GM12875 (cell line): ENCODE measurements at regions not wholly inside any gene's neighbourhood (a gene's known extent, or its start where the extent isn't known, plus 50 kb on each side); places are given as distances from the start of the nearest gene placed in this dataset.

Experiments used
- H3K4me3 ChIP-seq: one replicate; pipeline ENCODE4 v1.5.1; 2011; ENCODE audit warnings: low read depth, low read length, control low read depth
- TF ChIP-seq, protein P1 (sequence below): IDR thresholded peaks from 2 replicates; pipeline ENCODE4 v1.5.1; 2011; ENCODE audit warnings: low read depth, mild to moderate bottlenecking, control low read depth, inconsistent platforms, low read length, moderate library complexity, borderline replicate concordance; ENCODE audit not compliant: insufficient read depth

DNA sequence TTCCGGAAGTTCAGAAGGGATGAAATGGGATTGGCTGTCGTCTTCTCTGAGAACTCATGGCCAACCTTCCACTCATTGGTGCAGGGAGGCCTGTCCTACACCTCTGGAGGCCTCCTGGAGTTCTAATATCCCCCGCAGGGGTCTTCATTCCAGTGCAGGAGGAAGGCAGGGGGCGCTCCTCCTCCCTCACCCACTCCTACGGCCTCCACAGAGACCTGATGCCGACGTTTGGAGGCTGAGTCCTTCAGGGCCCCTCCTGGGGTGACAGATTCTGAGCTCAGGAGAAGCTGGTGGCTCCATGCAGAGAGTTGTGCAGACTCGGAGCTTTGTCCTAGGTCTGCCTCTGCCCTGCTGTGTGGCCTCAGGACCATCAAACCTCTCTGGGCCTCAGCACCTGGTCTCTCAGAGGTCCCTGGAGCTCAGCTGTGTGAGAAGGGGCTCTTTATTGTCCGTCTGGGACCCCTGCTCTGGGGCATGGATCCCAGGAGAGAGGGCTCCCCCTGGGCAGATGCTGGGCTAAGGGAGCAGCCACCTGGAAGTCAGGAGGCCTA, 102.3 kb upstream of the WNT4 start:
- H3K4me3 ChIP-seq, result no peak overlapping the region
- TF ChIP-seq, protein P1, sequence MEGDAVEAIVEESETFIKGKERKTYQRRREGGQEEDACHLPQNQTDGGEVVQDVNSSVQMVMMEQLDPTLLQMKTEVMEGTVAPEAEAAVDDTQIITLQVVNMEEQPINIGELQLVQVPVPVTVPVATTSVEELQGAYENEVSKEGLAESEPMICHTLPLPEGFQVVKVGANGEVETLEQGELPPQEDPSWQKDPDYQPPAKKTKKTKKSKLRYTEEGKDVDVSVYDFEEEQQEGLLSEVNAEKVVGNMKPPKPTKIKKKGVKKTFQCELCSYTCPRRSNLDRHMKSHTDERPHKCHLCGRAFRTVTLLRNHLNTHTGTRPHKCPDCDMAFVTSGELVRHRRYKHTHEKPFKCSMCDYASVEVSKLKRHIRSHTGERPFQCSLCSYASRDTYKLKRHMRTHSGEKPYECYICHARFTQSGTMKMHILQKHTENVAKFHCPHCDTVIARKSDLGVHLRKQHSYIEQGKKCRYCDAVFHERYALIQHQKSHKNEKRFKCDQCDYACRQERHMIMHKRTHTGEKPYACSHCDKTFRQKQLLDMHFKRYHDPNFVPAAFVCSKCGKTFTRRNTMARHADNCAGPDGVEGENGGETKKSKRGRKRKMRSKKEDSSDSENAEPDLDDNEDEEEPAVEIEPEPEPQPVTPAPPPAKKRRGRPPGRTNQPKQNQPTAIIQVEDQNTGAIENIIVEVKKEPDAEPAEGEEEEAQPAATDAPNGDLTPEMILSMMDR, result no peak

DNA sequence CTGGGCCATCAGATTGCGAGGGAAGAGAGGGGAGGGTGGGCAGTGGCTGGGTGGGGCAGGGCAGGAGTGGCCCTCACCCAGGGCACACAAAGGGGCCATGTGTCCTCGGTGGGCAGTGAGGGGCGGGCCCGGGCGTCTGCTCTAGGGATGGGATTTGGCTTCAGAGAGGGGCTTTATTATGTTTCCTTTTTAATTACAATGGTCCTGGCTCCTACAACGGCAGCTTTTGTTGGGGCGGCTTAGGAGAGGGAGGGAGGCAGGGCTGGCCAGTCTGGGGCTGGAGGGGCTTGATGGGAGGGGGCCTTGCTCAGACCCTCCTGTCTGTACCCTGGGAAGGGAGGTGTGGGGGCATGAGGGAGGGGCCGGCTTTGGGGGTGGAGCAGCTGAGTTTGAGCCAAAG, 102.8 kb upstream of the WNT4 start:
- TF ChIP-seq, protein P1, result no peak
- no peak overlapping the region for H3K4me3 ChIP-seq

DNA sequence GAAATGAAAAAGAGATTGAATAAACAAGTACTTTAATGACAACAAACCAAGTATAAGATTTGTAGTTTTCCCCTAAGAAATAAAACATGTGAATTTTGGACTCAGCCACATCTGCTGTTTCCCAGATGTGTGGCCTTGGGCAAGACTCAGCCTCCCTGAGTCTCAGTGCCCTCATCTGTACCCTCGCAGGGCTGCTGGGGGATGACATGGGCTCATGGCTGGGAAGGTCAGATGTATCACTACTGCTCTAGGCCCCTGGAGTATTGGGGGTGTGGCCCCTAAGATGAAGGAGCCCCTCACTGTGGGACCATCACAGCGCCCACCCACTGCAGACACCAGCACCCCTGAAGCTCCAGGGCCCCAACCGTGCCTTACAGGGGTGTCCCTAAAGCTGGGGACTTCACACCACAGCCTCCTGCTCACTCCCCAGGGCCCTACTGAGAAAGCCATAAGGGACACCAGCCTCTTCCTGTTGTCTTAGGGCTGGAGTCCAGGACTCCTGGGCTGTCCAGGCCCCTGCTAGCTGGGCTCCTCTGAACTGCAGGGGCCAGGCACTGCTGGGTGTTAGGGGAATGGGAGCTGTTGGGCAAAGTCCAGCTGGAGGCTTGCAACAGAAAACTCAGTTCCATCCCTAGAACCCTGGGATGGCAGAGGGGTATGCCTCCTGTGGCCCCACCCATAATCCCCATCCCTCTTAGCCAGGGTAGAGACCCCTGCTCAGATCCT, 104.0 kb upstream of the WNT4 start:
- TF ChIP-seq, protein P1, result no peak
- no peak overlapping the region for H3K4me3 ChIP-seq

DNA sequence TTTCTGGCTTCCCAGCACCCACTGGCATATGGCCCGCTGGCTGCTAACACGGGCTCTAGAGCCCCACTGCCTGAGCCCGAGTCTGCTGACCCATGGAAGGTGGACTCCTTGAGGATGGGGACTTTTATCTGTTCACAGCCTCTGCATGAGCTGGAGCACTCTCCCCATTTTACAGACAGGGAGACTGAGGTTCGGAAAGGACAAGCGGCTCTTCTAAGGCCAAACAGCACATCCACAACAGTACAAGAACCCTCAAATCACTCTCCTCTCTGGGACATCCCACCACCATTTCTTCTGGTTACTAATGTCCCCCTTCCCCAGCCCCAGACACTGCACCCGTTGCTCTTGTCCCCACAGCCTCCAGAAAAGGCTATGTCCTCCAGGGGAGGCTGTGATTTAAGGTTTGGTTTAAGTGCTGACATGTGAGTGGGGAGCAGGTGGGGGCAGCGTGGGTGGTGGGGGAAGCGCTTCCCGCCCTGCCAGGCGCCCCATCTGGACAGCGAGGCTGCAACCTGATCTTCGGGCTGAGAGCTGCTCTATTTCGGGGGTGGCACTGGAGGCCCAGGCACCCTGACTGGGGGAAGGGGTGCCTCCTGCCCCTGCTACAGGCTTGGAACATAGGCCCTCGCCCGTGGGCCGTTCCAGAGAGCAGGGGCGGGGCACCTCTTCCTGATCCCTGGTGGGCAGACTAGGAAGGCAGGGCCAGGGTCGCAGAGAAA, 104.8 kb upstream of the WNT4 start:
- TF ChIP-seq, protein P1, result no peak
- no peak overlapping the region for H3K4me3 ChIP-seq

DNA sequence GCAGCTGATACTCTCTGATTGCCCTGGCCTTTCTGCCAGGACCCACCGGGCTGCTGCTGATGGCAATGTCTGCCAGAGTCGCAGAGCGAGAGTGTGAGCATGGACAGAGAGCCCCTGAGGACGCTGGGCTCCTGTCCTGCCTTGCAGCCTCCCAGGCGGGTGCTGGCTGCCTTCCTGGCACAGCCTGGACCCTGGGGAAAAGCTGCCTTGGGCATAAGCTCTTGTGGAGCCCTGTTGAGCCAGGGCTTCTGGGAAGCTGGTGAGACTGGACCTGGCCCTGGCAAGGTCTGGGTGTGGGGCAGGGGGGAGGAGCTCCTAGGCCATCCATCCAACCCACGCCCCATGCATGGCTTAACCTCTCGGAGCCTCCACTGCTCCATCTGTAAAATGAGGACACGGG, 105.8 kb upstream of the WNT4 start:
- H3K4me3 ChIP-seq, result no peak overlapping the region
- TF ChIP-seq, protein P1, result no peak

DNA sequence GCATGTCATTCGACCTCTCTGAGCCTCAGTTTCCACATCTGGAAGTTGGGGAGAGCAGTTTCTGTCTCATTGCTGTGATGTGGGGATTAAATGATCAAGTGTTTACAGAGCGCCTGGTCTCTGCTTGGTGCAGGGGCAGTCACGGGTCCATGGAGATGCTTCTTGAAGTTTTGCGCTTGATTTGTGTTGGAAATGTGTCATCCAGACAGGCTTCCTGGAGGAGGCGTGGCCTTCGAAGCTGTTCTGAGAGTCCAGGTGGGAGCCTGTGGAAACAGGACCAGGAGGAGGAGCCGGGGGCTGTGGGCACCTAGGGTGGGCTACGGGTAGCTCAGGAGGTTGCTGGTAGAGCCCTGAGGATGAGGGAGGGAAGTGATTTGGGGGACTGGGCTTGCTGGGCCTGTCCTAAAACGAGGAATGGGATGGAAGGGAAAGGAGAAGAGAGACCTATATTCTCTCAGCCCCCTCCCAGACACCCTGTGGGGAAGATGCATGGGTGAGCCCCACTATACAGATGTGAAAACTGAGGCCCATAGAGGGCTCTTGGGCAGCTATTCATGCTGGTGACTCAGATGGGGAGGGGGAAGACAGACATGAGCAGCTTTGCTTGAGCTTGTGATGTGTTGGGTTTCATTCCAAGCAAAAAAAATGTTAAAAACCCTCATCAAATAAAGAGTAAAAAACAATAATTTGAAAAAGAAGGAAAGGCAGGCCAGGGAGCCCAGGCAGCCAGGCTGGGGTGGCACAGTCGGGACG, 107.2 kb upstream of the WNT4 start:
- TF ChIP-seq, protein P1, result no peak
- H3K4me3 ChIP-seq, result no peak overlapping the region
